Spleen (tissue), 7 donors: ENCODE measurements at regions not wholly inside any gene's neighbourhood (a gene's known extent, or its start where the extent isn't known, plus 50 kb on each side); places are given as distances from the start of the nearest gene placed in this dataset.

Source experiments
- POLR2A ChIP-seq, 3 donors: fragments of 450-650 bp; IDR thresholded peaks; one replicate each; pipeline ENCODE4 v1.5.1; 2017; ENCODE audit warnings: antibody characterized with exemption in 3 of 3, mild to moderate bottlenecking in 1 of 3
- TF ChIP-seq, protein P1 (sequence below), 11 experiments: fragments of 200-600 bp in 7 of 11; fragments of 450-650 bp in 4 of 11; sonication (generic) in 4 of 11; IDR thresholded peaks in 8 of 11; conservative IDR thresholded peaks in 3 of 11; 1 replicate in 7 of 11; 2 replicates in 4 of 11; pipeline versions ENCODE4 v1.4.0 to v1.8.0; 2016 to 2021; ENCODE audit warnings: antibody characterized with exemption in 11 of 11, inconsistent platforms in 4 of 11, mild to moderate bottlenecking in 1 of 11
- donor health status: DM: no; HTN: no; CAD: no; lungs with moderate emphysema.
- donor health status: DM: no; HTN: no; CAD: no.
- donor health status: DM: no; HTN: no; CAD: no.

GRCh38 chr2:64289251-64289650 is 145.0 kb upstream of the PELI1 start:
- TF ChIP-seq, protein P1, sequence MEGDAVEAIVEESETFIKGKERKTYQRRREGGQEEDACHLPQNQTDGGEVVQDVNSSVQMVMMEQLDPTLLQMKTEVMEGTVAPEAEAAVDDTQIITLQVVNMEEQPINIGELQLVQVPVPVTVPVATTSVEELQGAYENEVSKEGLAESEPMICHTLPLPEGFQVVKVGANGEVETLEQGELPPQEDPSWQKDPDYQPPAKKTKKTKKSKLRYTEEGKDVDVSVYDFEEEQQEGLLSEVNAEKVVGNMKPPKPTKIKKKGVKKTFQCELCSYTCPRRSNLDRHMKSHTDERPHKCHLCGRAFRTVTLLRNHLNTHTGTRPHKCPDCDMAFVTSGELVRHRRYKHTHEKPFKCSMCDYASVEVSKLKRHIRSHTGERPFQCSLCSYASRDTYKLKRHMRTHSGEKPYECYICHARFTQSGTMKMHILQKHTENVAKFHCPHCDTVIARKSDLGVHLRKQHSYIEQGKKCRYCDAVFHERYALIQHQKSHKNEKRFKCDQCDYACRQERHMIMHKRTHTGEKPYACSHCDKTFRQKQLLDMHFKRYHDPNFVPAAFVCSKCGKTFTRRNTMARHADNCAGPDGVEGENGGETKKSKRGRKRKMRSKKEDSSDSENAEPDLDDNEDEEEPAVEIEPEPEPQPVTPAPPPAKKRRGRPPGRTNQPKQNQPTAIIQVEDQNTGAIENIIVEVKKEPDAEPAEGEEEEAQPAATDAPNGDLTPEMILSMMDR (IDR thresholded peaks at IDR 0.05 in 8 of 11, conservative IDR thresholded peaks at IDR 0.05 in 3 of 11): no peak
- TF ChIP-seq POLR2A (IDR thresholded peaks at IDR 0.05): no peak
